ENCODE measurements at regions not wholly inside any gene's neighbourhood (a gene's known extent, or its start where the extent isn't known, plus 50 kb on each side); places are given as distances from the start of the nearest gene placed in this dataset.

DNA sequence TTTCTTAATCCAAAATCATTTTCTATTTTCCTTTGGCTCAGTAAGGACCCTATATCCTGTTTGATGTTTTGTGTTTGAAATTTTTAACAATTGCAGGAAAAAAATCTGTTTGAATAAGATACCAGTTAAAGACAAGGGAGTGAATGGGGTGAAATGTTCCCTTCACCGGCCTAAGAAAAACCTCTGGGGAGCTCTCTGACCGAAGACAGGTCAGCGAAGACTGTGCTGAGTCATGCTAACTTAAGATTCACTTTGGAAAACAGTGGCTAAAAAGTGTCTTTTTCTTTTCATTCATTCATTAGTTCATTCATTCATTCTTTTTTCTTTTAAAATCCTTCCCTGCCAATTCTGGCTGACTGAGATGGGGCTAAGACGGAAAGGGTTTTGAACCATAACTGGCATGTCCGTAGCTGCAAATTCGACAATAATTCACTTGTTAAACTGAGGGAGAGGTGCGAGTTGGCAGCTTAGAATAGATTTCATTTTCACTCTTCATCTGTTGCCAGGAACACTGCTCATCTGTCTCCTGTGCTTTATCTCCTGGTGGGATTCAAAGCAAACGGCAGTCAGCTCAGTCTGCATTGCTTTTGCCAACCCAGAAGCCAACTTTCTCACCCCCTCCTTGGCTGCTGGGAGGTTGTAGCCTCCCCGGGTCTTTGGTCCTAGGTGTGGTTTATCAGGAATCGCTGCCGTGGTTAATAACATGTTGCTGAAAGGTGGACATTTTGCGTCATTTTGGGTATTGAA lies 434.0 kb upstream of the LARGE1 start:
- Histone ChIP-seq H3K79me2 (ENCODE audit: insufficient read depth, low read length) (no peaks in the 10 kb centered on the region), H3K36me3 (ENCODE audit: low read length) (no peaks in the 10 kb centered on the region), H2AFZ (ENCODE audit: low read depth, low read length, severe bottlenecking) (no peak overlapping the region), H4K20me1 (ENCODE audit: low read depth, low read length) (no peaks in the 10 kb centered on the region), H3K9me2 (replicated peaks; ENCODE audit: insufficient read depth, low read length) (no peaks in the 10 kb centered on the region), H3K4me2 (ENCODE audit: low read depth, low read length, poor library complexity, severe bottlenecking) (no peak overlapping the region), H3K9me3 (ENCODE audit: insufficient read depth, low read length) (no peaks in the 10 kb centered on the region), H3K4me3 (ENCODE audit: insufficient read depth, low read length, poor library complexity, severe bottlenecking) (no peak overlapping the region), H3K9ac (ENCODE audit: low read length) (no peak overlapping the region), H3K27ac (ENCODE audit: low read depth, low read length) (no peak overlapping the region), H3F3A (ENCODE audit: insufficient read depth) (no peaks in the 10 kb centered on the region), H3K27me3 (ENCODE audit: low read length) (no peaks in the 10 kb centered on the region)
- TF ChIP-seq, protein P1, sequence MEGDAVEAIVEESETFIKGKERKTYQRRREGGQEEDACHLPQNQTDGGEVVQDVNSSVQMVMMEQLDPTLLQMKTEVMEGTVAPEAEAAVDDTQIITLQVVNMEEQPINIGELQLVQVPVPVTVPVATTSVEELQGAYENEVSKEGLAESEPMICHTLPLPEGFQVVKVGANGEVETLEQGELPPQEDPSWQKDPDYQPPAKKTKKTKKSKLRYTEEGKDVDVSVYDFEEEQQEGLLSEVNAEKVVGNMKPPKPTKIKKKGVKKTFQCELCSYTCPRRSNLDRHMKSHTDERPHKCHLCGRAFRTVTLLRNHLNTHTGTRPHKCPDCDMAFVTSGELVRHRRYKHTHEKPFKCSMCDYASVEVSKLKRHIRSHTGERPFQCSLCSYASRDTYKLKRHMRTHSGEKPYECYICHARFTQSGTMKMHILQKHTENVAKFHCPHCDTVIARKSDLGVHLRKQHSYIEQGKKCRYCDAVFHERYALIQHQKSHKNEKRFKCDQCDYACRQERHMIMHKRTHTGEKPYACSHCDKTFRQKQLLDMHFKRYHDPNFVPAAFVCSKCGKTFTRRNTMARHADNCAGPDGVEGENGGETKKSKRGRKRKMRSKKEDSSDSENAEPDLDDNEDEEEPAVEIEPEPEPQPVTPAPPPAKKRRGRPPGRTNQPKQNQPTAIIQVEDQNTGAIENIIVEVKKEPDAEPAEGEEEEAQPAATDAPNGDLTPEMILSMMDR (IDR thresholded peaks at IDR 0.05; ENCODE audit: insufficient read depth, low read length, poor library complexity, severe bottlenecking) = no peak
- TF ChIP-seq EZH2phosphoT487 (conservative IDR thresholded peaks at IDR 0.05; ENCODE audit: low read length) = no peak

DNA sequence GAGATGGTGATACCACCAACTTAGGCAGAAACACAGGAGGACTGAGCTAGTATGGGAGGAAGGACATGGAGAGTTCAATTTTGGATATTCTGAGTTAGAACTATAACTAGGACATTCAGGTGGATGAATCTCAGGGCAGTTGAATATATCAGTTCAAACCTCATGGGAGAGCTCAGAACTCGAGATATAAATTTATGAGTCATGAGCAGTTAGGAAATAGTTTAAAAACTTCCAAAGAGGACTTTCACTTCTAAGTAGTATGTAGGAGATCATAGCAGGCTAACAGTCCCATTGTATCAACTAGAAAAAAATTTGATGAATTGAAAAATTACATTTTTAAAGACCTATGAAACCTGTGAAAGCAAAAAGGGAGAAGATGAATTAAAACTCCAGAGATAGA lies 436.2 kb upstream of the LARGE1 start:
- Histone ChIP-seq H3K36me3 (ENCODE audit: low read length) (no peaks in the 10 kb centered on the region), H3K4me2 (ENCODE audit: low read depth, low read length, poor library complexity, severe bottlenecking) (no peak overlapping the region), H3K4me3 (ENCODE audit: insufficient read depth, low read length, poor library complexity, severe bottlenecking) (no peak overlapping the region), H3K9me3 (ENCODE audit: insufficient read depth, low read length) (no peaks in the 10 kb centered on the region), H3K27me3 (ENCODE audit: low read length) (no peaks in the 10 kb centered on the region), H4K20me1 (ENCODE audit: low read depth, low read length) (no peaks in the 10 kb centered on the region), H3K9me2 (replicated peaks; ENCODE audit: insufficient read depth, low read length) (no peaks in the 10 kb centered on the region), H2AFZ (ENCODE audit: low read depth, low read length, severe bottlenecking) (no peak overlapping the region), H3K27ac (ENCODE audit: low read depth, low read length) (no peak overlapping the region), H3K79me2 (ENCODE audit: insufficient read depth, low read length) (no peaks in the 10 kb centered on the region), H3K9ac (ENCODE audit: low read length) (no peak overlapping the region), H3F3A (ENCODE audit: insufficient read depth) (no peaks in the 10 kb centered on the region)
- TF ChIP-seq, protein P1 (IDR thresholded peaks at IDR 0.05; ENCODE audit: insufficient read depth, low read length, poor library complexity, severe bottlenecking) = no peak
- TF ChIP-seq EZH2phosphoT487 (conservative IDR thresholded peaks at IDR 0.05; ENCODE audit: low read length) = no peak

DNA sequence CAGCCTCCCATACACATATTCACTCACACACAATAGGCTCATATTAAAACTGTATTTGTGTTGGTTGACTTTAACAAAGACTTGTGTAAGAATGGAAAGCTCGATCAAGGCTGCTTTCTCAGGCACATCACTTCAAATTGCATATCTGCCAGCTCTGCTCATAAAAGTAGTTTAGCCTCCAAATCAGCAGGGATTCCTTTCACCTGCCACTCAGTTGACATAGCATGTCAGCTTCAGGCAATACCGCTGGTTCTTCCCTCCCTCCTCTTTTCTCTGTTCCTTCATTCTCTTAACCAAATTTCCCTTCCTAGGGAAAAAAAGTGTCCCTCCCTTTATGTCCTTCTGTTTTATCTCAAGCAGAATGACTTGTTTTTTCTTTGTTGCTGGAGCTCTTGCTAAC lies 450.4 kb upstream of the LARGE1 start:
- H3K9me2 ChIP-seq (replicated peaks; ENCODE audit: insufficient read depth, low read length) = no peaks in the 10 kb centered on the region
- H3K4me2 ChIP-seq (ENCODE audit: low read depth, low read length, poor library complexity, severe bottlenecking) = no peak overlapping the region
- H3K27ac ChIP-seq (ENCODE audit: low read depth, low read length) = no peak overlapping the region
- H3K9ac ChIP-seq (ENCODE audit: low read length) = no peak overlapping the region
- H3K36me3 ChIP-seq (ENCODE audit: low read length) = no peaks in the 10 kb centered on the region
- no peaks in the 10 kb centered on the region for H3K27me3 ChIP-seq (ENCODE audit: low read length)
- H4K20me1 ChIP-seq (ENCODE audit: low read depth, low read length) = no peaks in the 10 kb centered on the region
- H3K4me3 ChIP-seq (ENCODE audit: insufficient read depth, low read length, poor library complexity, severe bottlenecking) = no peak overlapping the region
- no peaks in the 10 kb centered on the region for H3F3A ChIP-seq (ENCODE audit: insufficient read depth)
- TF ChIP-seq, protein P1 (IDR thresholded peaks at IDR 0.05; ENCODE audit: insufficient read depth, low read length, poor library complexity, severe bottlenecking) = no peak
- TF ChIP-seq EZH2phosphoT487 (conservative IDR thresholded peaks at IDR 0.05; ENCODE audit: low read length) = no peak
- H3K79me2 ChIP-seq (ENCODE audit: insufficient read depth, low read length) = no peaks in the 10 kb centered on the region
- H2AFZ ChIP-seq (ENCODE audit: low read depth, low read length, severe bottlenecking) = no peak overlapping the region
- no peaks in the 10 kb centered on the region for H3K9me3 ChIP-seq (ENCODE audit: insufficient read depth, low read length)

All from SU-DHL-6 (cell line).